Stomach (tissue), 8 donors: ENCODE measurements at regions not wholly inside any gene's neighbourhood (a gene's known extent, or its start where the extent isn't known, plus 50 kb on each side); places are given as distances from the start of the nearest gene placed in this dataset.
A peak's percentile ranks its signal among the peaks of the same experiment; 100 is the strongest.

ENCODE experiments used
- DNase-seq, 2 donors: peaks; one replicate each; pipeline versions ENCODE4 v3.0.0 to v3.0.0-alpha.2; 2013 to 2019
- H3K27ac ChIP-seq, 5 donors: fragments of 200-600 bp in 4 of 5; sonication (generic) in 4 of 5; one replicate each; pipeline ENCODE4 v1.5.1; 2013 to 2019; ENCODE audit warnings: mild to moderate bottlenecking in 1 of 5, moderate library complexity in 1 of 5
- H3K27me3 ChIP-seq, 3 donors: fragments of 200-600 bp; sonication (generic); one replicate each; pipeline ENCODE4 v1.5.1; 2017 to 2019; ENCODE audit warnings: mixed run types in 1 of 3
- H3K36me3 ChIP-seq, 4 donors: fragments of 200-600 bp; sonication (generic); 1 replicate in 3 of 4; 2 replicates in 1 of 4; pipeline ENCODE4 v1.5.1; 2016 to 2019
- H3K4me1 ChIP-seq, 4 donors: fragments of 200-600 bp; sonication (generic); one replicate each; pipeline ENCODE4 v1.5.1; 2016 to 2019
- H3K4me3 ChIP-seq, 4 donors: fragments of 200-600 bp; sonication (generic) in 3 of 4; one replicate each; pipeline ENCODE4 v1.5.1; 2016 to 2019; ENCODE audit warnings: mild to moderate bottlenecking in 1 of 4
- H3K9me3 ChIP-seq, 4 donors: fragments of 200-600 bp; sonication (generic); one replicate each; pipeline ENCODE4 v1.5.1; 2016 to 2019
- CTCF ChIP-seq, 7 experiments: fragments of 450-650 bp in 4 of 7; fragments of 200-600 bp in 3 of 7; sonication (generic) in 3 of 7; IDR thresholded peaks; one replicate each; pipeline ENCODE4 v1.5.1; 2016 to 2019; ENCODE audit warnings: antibody characterized with exemption in 7 of 7, control low read depth in 2 of 7, mild to moderate bottlenecking in 1 of 7
- EP300 ChIP-seq: sonication (generic); formaldehyde crosslinking; IDR thresholded peaks from one replicate; pipeline ENCODE4 v1.6.1; 2017; ENCODE audit warnings: antibody characterized with exemption
- POLR2A ChIP-seq, 4 donors: fragments of 450-650 bp; IDR thresholded peaks; one replicate each; pipeline ENCODE4 v1.6.1; 2016; ENCODE audit warnings: antibody characterized with exemption in 4 of 4, control low read depth in 2 of 4, mild to moderate bottlenecking in 1 of 4, moderate library complexity in 1 of 4
- POLR2AphosphoS5 ChIP-seq, 3 donors: sonication (generic); formaldehyde crosslinking; IDR thresholded peaks; one replicate each; pipeline ENCODE4 v1.6.1; 2016; ENCODE audit warnings: antibody characterized with exemption in 3 of 3
- WGBS, 5 donors: extraction: QIAGEN DNeasy Blood & Tissue Kit in 3 of 5; methylation state at CpG; one replicate each; pipeline versions ENCODE4 v1.1.5 to v1.1.7; 2013 to 2018; 5-methylcytosine and 5-hydroxymethylcytosine counted together
- intact Hi-C: fragments of 100-400 bp; cut with DNase I; formaldehyde crosslinking; loops from one replicate; pipeline ENCODE4 v1.15.1; 2023; ENCODE audit warnings: low total_unique reads
- donor health status: healthy with polysubstance abuse.
- donor health status: Bipolar disorder and iron deficiency.
- donor health status: healthy.

DNA sequence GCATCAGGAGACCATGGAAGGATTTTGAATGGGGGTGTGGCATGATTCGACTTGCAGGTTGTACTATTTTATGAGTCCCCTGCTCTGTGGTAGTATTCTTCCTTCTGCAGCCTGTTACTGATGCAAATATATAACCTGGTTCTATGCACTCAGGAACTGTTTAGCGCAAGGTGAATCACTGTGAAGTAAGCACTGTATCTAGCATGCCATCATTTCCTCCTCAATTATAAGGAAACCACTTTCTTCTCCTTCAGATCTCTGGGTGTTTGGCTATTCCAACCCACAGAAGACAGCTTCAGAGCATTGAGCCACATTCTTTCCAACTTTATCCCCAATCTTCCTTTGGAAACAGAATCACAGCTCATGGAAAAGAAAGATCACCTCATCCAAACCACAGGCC is 176.7 kb downstream of the DIPK2A start:
- H3K36me3 ChIP-seq, result no peaks in the 10 kb centered on the region
- intact Hi-C loops, result no loop called here
- no peak for DNase-seq
- no peaks in the 10 kb centered on the region for H3K9me3 ChIP-seq
- no peak for TF ChIP-seq CTCF (IDR thresholded peaks at IDR 0.05)
- no peak for TF ChIP-seq POLR2AphosphoS5 (IDR thresholded peaks at IDR 0.05)
- TF ChIP-seq EP300, result no peak
- TF ChIP-seq POLR2A (IDR thresholded peaks at IDR 0.05), result no peak
- no peaks in the 10 kb centered on the region for H3K27me3 ChIP-seq
- H3K4me1 ChIP-seq, result peaks cover 0 to 5% (median 0%) of the 10 kb centered on the region in 4 donors
- WGBS, 5 donors, result 91 to 100% (median 97%) methylated on average over 2 of the region's 2 CpGs
- no peak overlapping the region for H3K27ac ChIP-seq
- no peak overlapping the region for H3K4me3 ChIP-seq

- no peak for TF ChIP-seq POLR2A (IDR thresholded peaks at IDR 0.05)
- no peak for TF ChIP-seq POLR2AphosphoS5 (IDR thresholded peaks at IDR 0.05)
- no peak for TF ChIP-seq CTCF (IDR thresholded peaks at IDR 0.05)
- no peak for TF ChIP-seq EP300
- Histone ChIP-seq H3K9me3 (no peaks in the 10 kb centered on the region), H3K4me1 (peaks cover 0 to 5% (median 0%) of the 10 kb centered on the region in 4 donors), H3K27me3 (no peaks in the 10 kb centered on the region), H3K4me3 (no peak overlapping the region), H3K36me3 (no peaks in the 10 kb centered on the region), H3K27ac (no peak overlapping the region)
- intact Hi-C loops, result no loop called here
- DNase-seq, result no peak
- 90 to 96% (median 93%) methylated on average over 3 of the region's 3 CpGs for WGBS, 5 donors
Observed at GRCh38 chr3:144151983-144152382, 180.4 kb downstream of the DIPK2A start.

- Histone ChIP-seq H3K4me3 (no peak overlapping the region), H3K4me1 (peaks cover 0 to 17% (median 0%) of the 10 kb centered on the region in 4 donors), H3K9me3 (peaks cover 0 to 5% (median 0%) of the 10 kb centered on the region in 4 donors), H3K27ac (no peak overlapping the region), H3K36me3 (no peaks in the 10 kb centered on the region), H3K27me3 (no peaks in the 10 kb centered on the region)
- intact Hi-C loops, result no loop called here
- TF ChIP-seq CTCF (IDR thresholded peaks at IDR 0.05) (no peak), EP300 (no peak), POLR2AphosphoS5 (IDR thresholded peaks at IDR 0.05) (no peak), POLR2A (IDR thresholded peaks at IDR 0.05) (no peak)
- no peak for DNase-seq
Observed at GRCh38 chr3:144160627-144161026, 189.0 kb downstream of the DIPK2A start.

DNA sequence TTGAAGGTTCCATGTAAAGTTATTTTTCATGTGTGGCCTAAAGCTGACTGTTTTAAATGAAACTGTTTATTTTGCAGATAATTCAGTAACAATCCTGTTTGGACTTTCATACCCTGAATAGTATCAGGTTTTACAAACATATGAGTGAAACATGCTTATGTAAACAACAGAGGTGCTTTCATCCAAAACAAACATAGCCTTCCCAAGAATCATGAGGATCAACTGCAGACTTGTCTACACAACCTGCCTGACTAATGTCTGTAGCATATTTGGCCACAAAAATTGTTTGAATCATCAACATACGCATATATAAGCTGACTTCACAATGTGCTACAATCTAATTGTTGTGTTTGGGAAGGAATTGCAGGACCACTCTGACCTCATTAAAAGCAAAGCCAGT is 190.4 kb downstream of the DIPK2A start:
- no peak overlapping the region for H3K4me3 ChIP-seq
- 23 to 50% (median 32%) methylated on average over 1 of the region's 1 CpG for WGBS, 5 donors
- no peaks in the 10 kb centered on the region for H3K36me3 ChIP-seq
- H3K9me3 ChIP-seq, result peaks cover 0 to 5% (median 0%) of the 10 kb centered on the region in 4 donors
- peak in 1 of 2 donors; percentile 39 for DNase-seq
- intact Hi-C loops, result no loop called here
- H3K27ac ChIP-seq, result no peak overlapping the region
- peaks cover 0 to 17% (median 0%) of the 10 kb centered on the region in 4 donors for H3K4me1 ChIP-seq
- H3K27me3 ChIP-seq, result no peaks in the 10 kb centered on the region
- TF ChIP-seq POLR2A (IDR thresholded peaks at IDR 0.05) (no peak), POLR2AphosphoS5 (IDR thresholded peaks at IDR 0.05) (peak in 1 of 3 donors; percentile 41)

DNA sequence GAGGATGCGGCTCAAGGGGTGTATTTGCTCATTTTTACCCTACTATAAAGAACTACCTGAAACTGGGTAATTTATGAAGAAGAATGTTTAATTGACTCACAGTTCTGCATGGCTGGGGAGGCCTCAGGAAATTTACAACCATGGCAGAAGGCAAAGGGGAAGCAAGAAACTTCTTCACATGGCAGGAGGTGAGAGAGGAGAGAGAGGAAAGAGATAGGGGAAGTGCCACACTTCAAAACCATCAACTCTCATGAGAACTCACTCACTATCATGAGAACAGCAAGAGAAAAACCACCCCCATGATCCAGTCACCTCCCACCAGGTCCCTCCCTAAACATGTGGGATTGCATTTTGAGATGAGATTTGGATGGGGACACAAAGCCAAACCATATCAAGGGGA is 192.7 kb downstream of the DIPK2A start:
- H3K4me1 ChIP-seq, result peaks cover 0 to 17% (median 0%) of the 10 kb centered on the region in 4 donors
- H3K9me3 ChIP-seq, result peaks cover 0 to 5% (median 0%) of the 10 kb centered on the region in 4 donors
- H3K4me3 ChIP-seq, result no peak overlapping the region
- TF ChIP-seq EP300, result no peak
- no peak for TF ChIP-seq POLR2A (IDR thresholded peaks at IDR 0.05)
- no peak for TF ChIP-seq CTCF (IDR thresholded peaks at IDR 0.05)
- no peak for TF ChIP-seq POLR2AphosphoS5 (IDR thresholded peaks at IDR 0.05)
- DNase-seq, result no peak
- intact Hi-C loops, result no loop called here
- WGBS, 5 donors, result 94 to 100% (median 94%) methylated on average over 1 of the region's 1 CpG
- no peak overlapping the region for H3K27ac ChIP-seq
- no peaks in the 10 kb centered on the region for H3K27me3 ChIP-seq
- H3K36me3 ChIP-seq, result no peaks in the 10 kb centered on the region
